ENCODE measurements at regions not wholly inside any gene's neighbourhood (a gene's known extent, or its start where the extent isn't known, plus 50 kb on each side); places are given as distances from the start of the nearest gene placed in this dataset.

DNA sequence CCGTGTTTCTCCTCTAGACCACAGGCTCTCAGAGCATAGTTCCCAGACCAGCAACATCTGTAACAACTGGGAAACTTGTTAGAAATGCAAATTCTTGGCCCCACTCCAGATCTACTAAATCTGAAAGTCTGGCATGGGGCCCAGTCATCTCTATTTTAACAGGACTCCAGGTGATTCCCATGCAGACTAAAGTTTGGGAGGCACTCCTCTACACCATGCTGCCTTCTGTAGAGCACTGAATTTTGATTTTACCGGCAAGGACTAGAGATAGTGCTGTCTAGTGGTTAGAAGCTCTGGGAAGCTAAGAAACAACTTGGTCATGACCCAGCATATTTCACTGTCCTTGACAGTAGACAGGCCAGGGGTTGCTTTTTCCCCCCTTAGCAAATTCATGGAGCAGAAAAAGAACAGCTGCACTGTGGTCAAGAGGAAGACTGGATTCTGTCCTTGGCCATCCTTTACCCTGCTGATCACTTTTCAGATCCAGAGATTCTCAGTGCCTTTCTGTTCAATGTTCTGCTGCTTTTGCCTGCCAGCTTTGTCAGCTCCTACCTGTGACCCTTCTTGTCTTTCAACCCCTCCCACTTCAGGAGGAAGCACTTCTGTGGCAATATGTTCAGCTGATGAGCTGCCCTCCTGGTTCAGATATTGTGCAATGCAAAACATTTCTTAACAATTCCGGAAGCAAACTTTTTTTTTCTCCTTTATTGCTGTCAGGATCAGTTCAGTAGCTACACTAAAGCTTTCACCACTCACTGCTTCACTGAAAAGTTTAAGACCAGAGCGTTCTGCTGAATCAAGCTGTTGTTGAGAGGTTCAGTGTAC, 133.8 kb upstream of the NUDT4 start:
- DNase-seq (ENCODE audit: low read depth in 2 of 2), result peak; percentile 77 to 78

DNA sequence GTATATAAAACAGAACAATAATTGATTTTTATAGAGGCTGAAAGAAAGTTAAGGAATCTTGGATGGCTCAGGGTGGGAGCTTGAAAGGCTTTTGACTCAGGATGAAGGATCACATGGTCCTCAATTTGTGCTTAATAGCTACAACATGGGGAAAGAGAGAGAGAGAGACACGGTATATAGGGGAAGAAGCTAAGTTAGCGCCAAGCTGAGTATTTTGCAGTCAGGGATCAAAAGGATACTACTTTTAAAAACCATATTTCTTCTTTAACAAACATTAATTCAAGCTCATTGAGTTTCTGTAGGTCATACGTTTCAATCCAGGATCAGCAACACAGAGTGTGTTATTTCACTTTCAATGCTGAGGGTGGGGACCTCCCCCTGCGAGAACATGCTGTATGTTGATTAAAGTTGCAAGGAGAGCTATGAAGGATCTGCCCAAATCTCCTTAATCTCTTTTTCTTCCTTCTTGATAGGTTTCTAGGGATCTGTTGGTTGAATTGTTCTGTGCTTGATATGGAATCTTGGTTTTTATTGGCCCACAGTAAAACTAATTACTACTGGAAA, 133.1 kb upstream of the NUDT4 start:
- DNase-seq (ENCODE audit: low read depth in 2 of 2), result no peak

DNA sequence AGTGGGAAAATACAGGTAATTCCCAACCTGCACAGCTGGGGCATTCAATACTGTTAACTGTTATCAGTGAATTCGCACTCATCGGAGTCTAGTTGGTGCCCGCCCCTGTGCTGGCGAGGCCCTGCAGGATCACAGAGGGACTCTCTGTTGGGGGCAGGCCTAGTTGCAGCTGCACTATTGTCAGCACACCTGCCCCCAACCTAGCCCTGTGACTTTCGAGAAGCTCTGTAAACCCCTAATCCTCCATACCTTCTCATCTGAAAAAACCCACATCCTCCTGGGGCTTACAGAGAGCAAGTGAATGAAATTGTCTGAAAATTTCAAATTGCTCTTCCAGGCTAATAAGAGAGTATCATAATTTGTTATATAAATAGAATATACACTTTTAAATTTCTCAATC, 132.2 kb upstream of the NUDT4 start:
- DNase-seq (ENCODE audit: low read depth in 2 of 2), result no peak

DNA sequence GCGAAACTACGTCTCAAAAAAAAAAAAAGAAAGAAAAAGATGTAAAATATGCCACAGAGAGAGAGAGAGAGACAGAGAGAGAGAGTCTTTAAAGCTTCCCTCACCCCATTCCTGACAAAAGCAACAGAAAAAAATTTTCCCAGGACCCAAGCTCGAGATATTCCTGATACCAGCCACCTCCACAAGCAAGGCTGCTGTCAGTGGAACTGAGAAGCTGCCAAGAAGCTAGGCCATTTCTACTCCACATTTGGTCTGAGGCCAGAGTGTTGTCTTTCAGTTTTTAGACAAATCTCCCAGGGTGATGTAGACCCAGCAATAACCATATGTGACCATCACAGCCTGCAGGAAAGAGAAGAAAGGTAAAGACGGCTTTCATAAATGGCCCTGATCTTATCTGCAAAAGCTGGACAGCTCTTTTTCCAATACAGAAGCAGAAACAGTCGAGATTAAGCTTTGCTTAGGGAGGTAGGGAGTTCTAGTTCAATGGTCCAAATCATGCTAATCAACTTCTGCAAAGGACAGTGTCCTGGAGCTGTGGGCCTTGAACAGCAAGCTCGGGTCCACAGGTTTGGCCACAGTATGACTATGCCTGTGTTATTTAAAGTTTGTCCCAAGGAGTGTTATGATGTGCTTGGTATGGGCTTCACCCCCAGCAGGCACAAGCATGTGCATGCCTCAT, 130.3 kb upstream of the NUDT4 start:
- no peak for DNase-seq (ENCODE audit: low read depth in 2 of 2)

DNA sequence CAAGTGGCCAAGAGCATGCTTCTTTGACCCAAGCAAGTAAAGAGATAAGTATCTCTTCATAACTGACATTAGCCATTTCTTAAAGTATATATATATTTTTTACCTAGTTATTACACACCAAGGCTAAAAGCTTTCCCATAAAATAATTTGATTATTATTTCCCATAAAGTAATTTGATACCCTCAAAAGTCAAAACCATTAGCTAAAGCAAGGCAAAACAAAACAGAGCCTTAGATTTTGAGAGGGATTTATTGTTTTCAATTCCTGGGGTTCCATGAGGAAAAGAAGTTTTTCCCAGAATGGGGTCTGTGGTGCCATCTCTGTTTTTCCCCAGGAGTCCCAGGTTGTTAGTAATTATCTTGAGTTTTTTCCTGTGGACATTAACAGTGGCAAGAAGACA, 125.5 kb upstream of the NUDT4 start:
- DNase-seq (ENCODE audit: low read depth in 2 of 2), result no peak

DNA sequence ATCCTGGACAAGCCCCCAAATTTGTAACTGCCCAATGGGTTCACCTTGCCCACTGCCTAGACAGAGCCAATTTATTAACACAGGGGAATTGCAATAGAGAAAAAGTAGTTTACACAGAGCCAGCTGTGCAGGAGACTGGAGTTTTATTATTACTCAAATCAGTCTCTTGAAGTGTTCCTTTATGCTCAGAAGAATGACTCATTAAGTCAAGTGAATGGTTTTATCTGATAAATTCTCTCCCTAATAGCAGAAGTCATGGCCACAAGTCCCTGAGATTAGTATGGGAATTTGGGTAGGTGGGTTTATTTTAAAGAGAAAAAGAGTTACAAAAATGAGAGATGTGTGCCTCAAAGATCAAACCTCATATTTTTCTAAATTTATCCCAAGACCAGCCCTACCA, 122.8 kb upstream of the NUDT4 start:
- DNase-seq (ENCODE audit: low read depth in 2 of 2), result no peak

DNA sequence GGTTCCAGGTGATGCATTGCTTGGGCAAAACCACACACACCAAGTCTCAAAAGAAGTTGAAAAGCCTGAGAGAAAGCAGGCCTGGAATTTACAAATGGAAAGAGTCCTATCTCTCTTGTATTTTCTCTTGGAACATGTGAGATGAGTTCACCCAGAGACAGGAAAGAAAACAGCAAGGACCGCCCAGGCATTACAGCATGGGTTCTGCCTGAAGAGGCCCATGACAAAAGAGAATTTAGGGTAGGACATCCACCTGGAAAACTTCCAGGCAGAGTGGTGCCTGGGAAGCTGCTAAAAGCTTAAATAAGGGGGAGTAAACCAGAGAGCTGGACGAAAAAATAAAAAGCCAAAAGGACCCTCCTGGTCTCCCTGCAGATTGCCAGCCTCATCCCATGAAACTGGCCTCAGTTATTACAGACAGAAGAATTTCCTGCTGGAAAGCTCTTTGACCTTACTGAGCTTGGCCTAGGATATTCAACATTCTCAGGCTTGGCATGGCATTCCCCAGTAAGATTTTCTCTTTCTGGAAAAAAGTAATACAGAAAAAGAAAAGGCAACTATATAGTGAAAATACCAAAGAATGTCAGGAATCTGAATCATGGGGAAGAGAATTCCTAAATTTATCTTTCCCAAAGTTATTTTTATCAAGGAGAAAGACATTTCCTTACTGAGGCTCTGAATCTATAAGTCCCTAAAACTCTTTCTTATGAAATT, 121.3 kb upstream of the NUDT4 start:
- DNase-seq (ENCODE audit: low read depth in 2 of 2), result peak in 1 of 2 experiments; percentile 12

DNA sequence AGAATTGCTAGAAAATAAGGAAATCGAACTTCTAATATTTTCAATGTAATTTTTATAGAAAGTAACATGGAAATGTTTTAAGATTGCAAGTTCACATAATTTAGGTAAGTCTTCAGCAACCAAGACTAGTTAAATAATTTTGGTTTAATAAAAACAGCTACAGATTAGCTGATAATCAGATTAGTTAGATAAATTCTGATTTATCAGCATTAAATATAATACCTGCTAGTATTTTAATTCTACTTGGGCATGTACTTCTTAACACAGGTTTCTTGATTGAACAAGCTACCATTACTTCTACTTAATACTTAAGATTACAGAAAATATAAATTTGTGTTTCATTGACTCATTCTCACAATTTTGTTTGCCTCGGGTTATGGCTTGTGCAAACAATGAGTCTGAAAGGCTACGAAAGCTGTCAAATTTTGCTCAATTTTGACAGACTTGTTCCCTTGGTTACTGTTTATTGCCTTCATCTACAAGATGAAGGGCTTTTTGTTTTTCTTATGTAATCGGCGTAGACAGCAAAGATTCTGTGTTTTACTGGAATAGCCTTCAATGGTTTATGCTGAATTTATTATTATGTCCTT, 116.1 kb upstream of the NUDT4 start:
- DNase-seq (ENCODE audit: low read depth in 2 of 2), result no peak

DNA sequence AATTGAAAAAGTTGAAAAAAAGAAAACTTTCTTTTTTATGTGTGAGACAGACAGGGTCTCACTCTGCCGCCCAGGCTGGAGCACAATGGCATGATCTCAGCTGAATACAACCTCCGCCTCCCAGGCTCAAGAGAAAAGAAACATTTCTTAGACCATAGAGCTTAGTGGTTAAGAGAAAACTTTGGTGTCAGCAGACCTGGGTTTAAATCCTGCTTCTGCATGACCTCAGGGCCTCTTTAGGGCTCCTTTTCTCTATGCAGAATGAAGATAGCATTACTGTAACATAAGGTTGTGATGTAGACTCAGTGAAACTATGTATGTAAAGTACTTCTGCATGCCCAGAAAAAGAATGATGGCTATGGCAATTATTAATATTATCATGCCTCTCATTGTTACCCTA, 104.7 kb upstream of the NUDT4 start:
- DNase-seq (ENCODE audit: low read depth in 2 of 2), result no peak

DNA sequence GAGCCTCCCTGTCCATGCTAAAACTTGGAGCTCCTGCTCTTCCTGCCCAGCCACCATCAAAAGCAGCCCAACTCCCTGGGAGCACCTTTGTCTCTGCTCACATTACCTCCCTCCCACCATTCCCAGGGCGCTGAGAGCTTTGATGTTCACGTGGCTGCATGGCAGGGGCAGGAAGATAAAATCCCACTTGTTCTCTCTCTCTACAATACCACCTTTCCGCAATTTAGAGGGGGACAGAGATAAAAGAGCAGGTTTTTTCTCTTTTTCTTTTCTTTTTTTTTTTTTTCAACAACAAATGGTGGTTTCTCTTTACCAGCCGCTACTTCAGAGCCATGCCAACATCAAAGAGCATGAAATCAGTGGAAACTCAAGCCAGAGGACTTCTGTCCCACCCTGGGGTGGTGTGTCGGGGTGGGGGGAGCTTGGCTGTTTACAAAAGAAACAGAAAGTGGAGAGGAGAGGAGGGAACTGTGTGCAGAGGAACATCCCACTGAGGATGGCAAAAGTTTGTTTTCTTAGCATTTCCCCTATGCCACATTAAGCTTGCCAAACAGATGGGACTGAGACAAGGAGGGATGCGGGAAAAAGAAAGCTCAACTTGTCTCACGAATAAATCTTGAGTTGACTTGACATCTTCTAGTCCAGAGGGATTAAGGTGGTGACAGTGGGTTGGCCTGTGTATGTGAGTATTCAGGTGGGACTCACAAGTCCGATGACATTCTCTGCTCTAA, 103.7 kb upstream of the NUDT4 start:
- DNase-seq (ENCODE audit: low read depth in 2 of 2), result no peak

DNA sequence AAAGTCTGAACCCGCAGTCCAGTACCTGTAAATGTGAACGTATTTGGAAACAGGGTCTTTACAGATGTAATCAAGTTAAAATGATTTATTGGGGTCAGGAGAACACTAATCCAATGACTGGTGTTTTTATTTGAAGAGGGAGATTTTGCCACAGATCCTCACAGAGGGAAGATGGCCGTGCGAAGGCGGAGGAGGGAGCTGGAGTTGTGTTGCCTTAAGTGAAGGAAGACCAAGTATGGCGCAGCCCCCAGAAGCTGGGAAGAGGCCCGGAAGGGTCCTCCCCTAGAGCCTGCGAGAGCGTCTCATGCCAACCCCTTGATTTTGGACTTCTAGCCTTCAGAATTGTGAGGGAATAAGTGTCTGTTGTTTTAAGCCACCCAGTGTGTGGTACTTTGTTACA, 102.8 kb upstream of the NUDT4 start:
- no peak for DNase-seq (ENCODE audit: low read depth in 2 of 2)

DNA sequence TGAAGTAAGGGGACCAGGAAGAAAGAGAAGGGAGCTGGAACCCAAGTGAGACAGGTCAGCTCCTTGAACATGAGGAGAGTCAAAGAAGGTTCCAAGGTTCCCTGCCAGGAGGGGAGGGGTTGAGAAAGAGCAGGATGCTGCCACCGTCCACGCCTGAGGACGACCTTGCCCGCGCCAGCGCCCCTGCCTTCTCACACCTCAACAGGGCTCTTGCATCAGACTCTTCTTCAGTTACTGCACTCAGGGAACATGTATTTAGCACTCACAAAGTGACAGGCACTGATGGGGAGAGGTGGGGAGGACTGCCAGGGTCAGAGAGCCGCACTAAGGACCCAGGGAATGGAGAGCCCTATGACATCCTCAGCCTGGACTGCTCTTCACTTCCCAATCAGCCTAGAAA, 102.1 kb upstream of the NUDT4 start:
- DNase-seq (ENCODE audit: low read depth in 2 of 2), result no peak

DNA sequence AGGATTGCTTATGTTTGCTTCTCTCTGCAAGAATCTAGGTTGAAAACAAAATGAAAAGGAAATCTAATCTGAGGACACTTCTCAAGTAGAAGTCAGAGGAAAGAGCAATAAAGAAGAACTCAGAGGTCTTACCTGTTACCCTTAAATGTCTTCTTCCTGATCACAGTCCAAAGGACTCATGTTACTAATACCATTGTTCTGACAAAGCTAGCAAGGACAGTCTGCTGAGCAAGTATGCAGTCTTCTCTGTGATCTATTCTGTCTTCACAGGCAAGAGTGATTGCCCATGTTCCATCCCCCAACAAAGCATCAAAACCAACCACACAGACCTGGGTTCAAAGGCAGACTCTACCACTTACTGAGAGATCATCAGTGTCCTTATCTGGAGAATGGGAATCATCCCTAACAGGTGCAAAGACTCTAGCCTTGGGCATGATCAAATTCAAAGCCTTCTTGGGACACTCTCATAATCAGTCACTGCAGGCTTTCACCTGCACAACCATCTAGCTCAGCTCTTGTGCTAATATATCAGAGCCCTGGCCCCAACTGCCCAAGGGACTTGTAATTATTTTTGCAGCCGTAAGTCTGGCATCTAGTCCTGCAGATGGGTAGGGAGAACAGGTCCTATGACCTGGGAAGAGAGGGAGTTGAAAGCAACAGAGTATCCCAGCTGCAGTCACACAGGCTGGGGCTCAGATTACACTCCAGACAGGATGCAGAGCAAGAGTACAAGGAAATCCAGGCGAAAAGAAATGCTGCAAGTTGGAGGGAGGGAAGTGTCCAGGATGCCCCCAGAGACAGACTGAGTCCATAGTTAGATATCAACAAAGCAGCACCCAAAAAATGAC, 97.9 kb upstream of the NUDT4 start:
- no peak for DNase-seq (ENCODE audit: low read depth in 2 of 2)

DNA sequence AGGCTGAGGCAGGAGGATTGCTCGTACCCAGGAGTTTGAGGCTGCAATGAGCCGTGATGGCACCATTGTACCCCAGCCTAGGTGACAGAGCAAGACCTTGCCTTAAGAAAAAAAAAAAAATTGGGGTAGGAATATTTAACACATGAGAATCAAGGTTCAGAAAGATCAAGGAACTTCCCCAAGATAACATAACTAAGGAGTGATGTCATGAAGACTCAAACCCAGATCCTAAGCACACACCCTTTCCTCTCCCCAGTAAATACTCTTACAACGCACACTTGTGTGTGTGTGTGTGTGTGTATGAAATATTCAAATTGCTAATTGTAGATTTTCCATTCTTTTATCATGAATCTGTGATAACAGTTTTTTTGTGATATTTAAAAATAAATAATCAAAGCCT, 90.6 kb upstream of the NUDT4 start:
- DNase-seq (ENCODE audit: low read depth in 2 of 2), result no peak

DNA sequence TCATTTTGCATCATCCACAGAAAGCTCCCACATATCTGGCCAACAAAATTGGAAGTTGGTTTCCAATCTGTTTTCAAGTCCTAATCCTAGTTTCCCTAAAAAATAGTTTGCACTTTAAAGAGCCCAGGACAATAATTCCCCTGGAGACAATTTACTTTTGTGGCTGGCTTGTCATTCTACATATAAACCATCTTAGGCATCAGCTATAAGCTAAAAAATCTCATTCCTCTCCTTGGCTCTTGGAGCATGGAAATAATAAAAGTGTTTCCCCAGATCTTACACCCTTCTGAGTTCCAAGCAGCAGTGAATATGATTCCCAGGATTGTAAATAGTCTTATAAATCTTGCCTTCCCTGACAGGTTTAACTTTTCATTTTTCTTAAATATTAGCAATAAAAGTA, 89.1 kb upstream of the NUDT4 start:
- no peak for DNase-seq (ENCODE audit: low read depth in 2 of 2)

DNA sequence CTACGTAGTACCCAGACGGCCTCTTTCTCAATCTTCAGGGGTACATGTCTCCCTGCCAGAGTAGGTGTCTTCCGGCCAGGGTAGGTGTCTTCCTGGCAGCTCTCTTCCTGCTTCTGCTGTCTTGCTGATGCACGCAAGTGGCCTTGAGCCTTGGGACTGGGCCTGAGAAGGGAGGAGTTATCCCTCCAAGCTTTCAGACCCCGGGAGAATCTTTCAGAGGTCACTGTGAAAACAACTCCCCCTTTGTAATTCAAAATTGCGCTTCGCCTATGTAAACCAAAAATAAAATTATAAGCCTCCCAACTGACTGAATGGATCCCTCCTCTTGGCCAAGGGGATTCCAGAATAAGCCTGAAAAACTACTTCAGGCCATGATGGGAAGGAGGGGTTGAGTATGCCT, 87.3 kb upstream of the NUDT4 start:
- DNase-seq (ENCODE audit: low read depth in 2 of 2), result no peak

DNA sequence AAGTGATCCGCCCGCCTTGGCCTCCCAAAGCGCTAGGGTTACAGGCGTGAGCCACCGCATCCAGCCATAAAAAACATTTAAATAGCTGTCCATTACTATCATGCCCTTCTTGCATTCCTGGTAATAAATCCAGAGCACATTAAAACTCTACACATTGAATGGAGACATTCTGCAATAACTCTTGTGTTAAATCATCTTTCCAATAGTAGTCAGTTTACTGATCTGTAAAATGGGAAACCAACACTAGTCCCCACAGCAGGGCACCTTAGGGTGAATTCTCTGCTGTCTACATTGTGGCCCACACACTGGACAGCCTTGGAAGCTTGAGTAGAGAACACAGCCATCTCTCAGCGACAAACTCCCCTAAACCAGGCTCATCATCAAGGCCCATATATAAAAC, 85.5 kb upstream of the NUDT4 start:
- no peak for DNase-seq (ENCODE audit: low read depth in 2 of 2)

DNA sequence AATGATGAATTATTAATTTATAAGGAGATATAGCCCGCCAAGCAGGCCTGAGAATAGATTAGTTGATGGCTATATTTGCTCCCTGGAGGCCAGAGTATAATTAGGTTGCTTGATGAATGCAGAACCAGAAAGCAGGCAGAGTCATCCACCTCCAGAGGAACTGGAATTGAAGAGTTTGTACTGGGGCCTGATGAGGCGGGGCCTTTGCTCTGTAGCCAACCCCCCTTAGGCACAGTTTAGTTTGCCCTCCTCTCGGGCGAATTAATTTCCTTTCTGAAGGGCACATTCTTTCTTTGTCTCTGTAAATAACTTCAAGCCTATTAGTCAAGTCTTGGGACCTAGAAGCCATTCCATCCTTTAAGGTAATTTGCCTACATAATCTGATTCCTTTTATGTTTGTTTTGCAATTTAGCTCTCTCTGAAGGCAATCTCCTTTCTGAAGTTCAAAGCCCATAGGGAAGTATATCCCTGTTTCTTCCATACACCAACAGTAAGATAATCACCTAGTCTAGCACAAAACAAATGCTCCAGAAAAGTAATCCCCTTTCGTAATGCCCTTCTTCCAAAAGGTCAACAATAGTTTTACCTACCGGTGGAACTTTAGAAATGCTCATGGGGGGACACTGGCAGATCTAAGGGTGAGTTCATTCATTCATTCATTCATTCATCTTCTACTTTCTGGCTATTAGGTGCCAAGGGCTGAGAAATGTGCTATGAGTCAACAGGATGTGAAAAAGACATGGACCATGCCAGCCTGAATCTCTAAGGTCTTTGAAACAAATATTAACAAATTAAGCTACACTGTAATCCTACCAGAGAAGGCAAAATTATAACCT, 84.8 kb upstream of the NUDT4 start:
- DNase-seq (ENCODE audit: low read depth in 2 of 2), result no peak

DNA sequence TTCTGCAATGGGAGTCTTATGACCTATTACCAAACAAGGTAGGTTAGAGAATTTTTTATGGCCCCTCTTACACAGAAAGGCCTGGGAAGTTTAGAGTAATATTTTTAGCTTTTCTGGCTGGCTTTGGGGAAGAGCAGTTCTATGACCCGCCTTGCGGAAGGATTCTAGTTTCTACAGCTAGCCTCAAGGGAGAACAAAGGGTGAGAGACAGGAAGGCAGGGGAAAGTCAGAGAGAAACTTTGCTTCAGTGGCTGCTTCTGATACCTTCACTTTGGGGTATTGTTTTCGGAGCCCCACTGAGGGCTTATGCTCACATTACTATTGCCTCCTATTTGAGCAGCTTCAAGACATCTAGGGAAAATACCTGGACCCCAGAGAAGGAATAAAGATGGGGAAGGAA, 80.7 kb upstream of the NUDT4 start:
- no peak for DNase-seq (ENCODE audit: low read depth in 2 of 2)

DNA sequence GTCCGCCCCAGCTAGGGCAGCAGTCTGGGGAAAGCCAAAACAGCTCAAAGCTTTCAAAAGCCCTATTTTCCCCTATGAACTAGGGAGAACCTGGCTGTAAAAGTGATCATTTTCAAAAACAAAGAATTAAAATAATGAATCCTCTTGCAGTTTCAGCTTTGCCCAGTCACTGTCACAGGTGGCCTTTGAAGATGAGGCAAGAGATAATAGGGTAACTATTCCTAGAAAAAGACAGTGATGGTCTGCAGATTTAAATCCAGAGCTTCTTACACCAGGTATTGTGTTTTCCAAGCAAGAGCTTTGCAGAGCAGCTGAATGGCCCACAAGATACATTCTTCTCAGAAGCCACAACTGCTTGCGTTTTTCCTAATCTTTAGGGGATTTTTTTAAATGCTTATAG, 80.2 kb upstream of the NUDT4 start:
- DNase-seq (ENCODE audit: low read depth in 2 of 2), result no peak

Data from fibroblast of skin of left quadriceps (primary cell).